WI38 (cell line): ENCODE measurements at regions not wholly inside any gene's neighbourhood (a gene's known extent, or its start where the extent isn't known, plus 50 kb on each side); places are given as distances from the start of the nearest gene placed in this dataset.

Experiments
- H3K4me3 ChIP-seq: 2 replicates; pipeline ENCODE4 v1.5.1; 2011; ENCODE audit warnings: low read depth, mild to moderate bottlenecking, control low read depth, low read length
- CTCF ChIP-seq: IDR thresholded peaks from 2 replicates; pipeline ENCODE4 v1.5.1; 2012; ENCODE audit warnings: low read depth, mild to moderate bottlenecking, control low read depth, low read length

- TF ChIP-seq CTCF: no peak
- no peak overlapping the region for H3K4me3 ChIP-seq
These were observed 71.9 kb upstream of the FAM9A start for GRCh38 chrX:8873102-8873501.

GRCh38 chrX:8870411-8870810, 69.2 kb upstream of the FAM9A start:
- no peak for TF ChIP-seq CTCF
- H3K4me3 ChIP-seq: no peak overlapping the region

- no peak for TF ChIP-seq CTCF
These were observed 68.6 kb upstream of the FAM9A start for GRCh38 chrX:8869812-8870211.

GRCh38 chrX:8868906-8869305, 67.7 kb upstream of the FAM9A start:
- TF ChIP-seq CTCF: no peak
- no peak overlapping the region for H3K4me3 ChIP-seq

More at GRCh38 chrX:8869812-8870211, 68.6 kb upstream of the FAM9A start:
- H3K4me3 ChIP-seq: no peak overlapping the region

GRCh38 chrX:8868070-8868773, 67.0 kb upstream of the FAM9A start:
- H3K4me3 ChIP-seq: no peak overlapping the region
- TF ChIP-seq CTCF: no peak

- H3K4me3 ChIP-seq: no peak overlapping the region
- TF ChIP-seq CTCF: no peak
These were observed 66.2 kb upstream of the FAM9A start for GRCh38 chrX:8867406-8867805.

- H3K4me3 ChIP-seq: no peak overlapping the region
- TF ChIP-seq CTCF: no peak
These were observed 63.0 kb upstream of the FAM9A start for GRCh38 chrX:8864161-8864560.
